ENCODE measurements at regions not wholly inside any gene's neighbourhood (a gene's known extent, or its start where the extent isn't known, plus 50 kb on each side); places are given as distances from the start of the nearest gene placed in this dataset.

GRCh38 chr5:53239301-53239990, 129.9 kb upstream of the MOCS2 start:
- H3K36me3 ChIP-seq = no peaks in the 10 kb centered on the region
- no peak for DNase-seq
- no peak for ATAC-seq
- no peaks in the 10 kb centered on the region for H3K4me1 ChIP-seq
- H3K9me3 ChIP-seq = no peaks in the 10 kb centered on the region
- TF ChIP-seq CTCF (IDR thresholded peaks at IDR 0.05) = no peak
- no peak overlapping the region for H3K27ac ChIP-seq
- intact Hi-C loops (cut with DNase I) = no loop called here
- H3K27me3 ChIP-seq = no peaks in the 10 kb centered on the region
- no peak overlapping the region for H3K4me3 ChIP-seq

- DNase-seq (no peak), ATAC-seq (no peak)
- intact Hi-C loops (cut with DNase I) = no loop called here
These were observed 131.1 kb upstream of the MOCS2 start for GRCh38 chr5:53240661-53241060.

GRCh38 chr5:53241572-53241971, 132.0 kb upstream of the MOCS2 start:
- intact Hi-C loops (cut with DNase I) = no loop called here
- no peak for ATAC-seq
- no peak for TF ChIP-seq CTCF (IDR thresholded peaks at IDR 0.05)
- no peak for DNase-seq
- H3K36me3 ChIP-seq = no peaks in the 10 kb centered on the region
- no peak overlapping the region for H3K27ac ChIP-seq
- no peaks in the 10 kb centered on the region for H3K9me3 ChIP-seq
- H3K4me1 ChIP-seq = no peaks in the 10 kb centered on the region
- no peak overlapping the region for H3K4me3 ChIP-seq
- no peaks in the 10 kb centered on the region for H3K27me3 ChIP-seq

More at GRCh38 chr5:53240661-53241060, 131.1 kb upstream of the MOCS2 start:
- no peaks in the 10 kb centered on the region for H3K4me1 ChIP-seq
- no peaks in the 10 kb centered on the region for H3K9me3 ChIP-seq
- no peak for TF ChIP-seq CTCF (IDR thresholded peaks at IDR 0.05)
- no peaks in the 10 kb centered on the region for H3K27me3 ChIP-seq
- H3K36me3 ChIP-seq = no peaks in the 10 kb centered on the region
- H3K27ac ChIP-seq = no peak overlapping the region
- no peak overlapping the region for H3K4me3 ChIP-seq

GRCh38 chr5:53243403-53243802, 133.8 kb upstream of the MOCS2 start:
- H3K27ac ChIP-seq = no peak overlapping the region
- H3K4me3 ChIP-seq = no peak overlapping the region
- TF ChIP-seq CTCF (IDR thresholded peaks at IDR 0.05) = no peak

GRCh38 chr5:53246042-53246836, 136.7 kb upstream of the MOCS2 start:
- intact Hi-C loops (cut with DNase I) = no loop called here
- TF ChIP-seq CTCF (IDR thresholded peaks at IDR 0.05) = no peak
- Histone ChIP-seq H3K4me1 (no peaks in the 10 kb centered on the region), H3K4me3 (no peak overlapping the region), H3K36me3 (no peaks in the 10 kb centered on the region), H3K9me3 (no peaks in the 10 kb centered on the region), H3K27me3 (no peaks in the 10 kb centered on the region), H3K27ac (no peak overlapping the region)
- no peak for DNase-seq
- ATAC-seq = no peak

More at GRCh38 chr5:53243403-53243802, 133.8 kb upstream of the MOCS2 start:
- Histone ChIP-seq H3K9me3 (no peaks in the 10 kb centered on the region), H3K4me1 (no peaks in the 10 kb centered on the region), H3K27me3 (no peaks in the 10 kb centered on the region), H3K36me3 (no peaks in the 10 kb centered on the region)
- ATAC-seq (no peak), DNase-seq (no peak)
- intact Hi-C loops (cut with DNase I) = no loop called here
